Right ventricle myocardium superior (tissue), 1 donor: ENCODE measurements at regions not wholly inside any gene's neighbourhood (a gene's known extent, or its start where the extent isn't known, plus 50 kb on each side); places are given as distances from the start of the nearest gene placed in this dataset.

Experiments
- ATAC-seq: fragments of 200-7000 bp; cut with Tn5 transposase; one replicate; pipeline ENCODE4 v1.9.1; 2020; ENCODE audit warnings: mild to moderate bottlenecking; ENCODE audit not compliant: poor library complexity
- DNase-seq: peaks from one replicate; pipeline ENCODE4 v3.0.0-alpha.2; 2020
- intact Hi-C: fragments of 100-400 bp; cut with DNase I; formaldehyde crosslinking; loops from one replicate; pipeline ENCODE4 v1.11.2; 2022
- donor health status: DM: no; HTN: yes; CAD: no; lungs with severe emphysema.

DNA sequence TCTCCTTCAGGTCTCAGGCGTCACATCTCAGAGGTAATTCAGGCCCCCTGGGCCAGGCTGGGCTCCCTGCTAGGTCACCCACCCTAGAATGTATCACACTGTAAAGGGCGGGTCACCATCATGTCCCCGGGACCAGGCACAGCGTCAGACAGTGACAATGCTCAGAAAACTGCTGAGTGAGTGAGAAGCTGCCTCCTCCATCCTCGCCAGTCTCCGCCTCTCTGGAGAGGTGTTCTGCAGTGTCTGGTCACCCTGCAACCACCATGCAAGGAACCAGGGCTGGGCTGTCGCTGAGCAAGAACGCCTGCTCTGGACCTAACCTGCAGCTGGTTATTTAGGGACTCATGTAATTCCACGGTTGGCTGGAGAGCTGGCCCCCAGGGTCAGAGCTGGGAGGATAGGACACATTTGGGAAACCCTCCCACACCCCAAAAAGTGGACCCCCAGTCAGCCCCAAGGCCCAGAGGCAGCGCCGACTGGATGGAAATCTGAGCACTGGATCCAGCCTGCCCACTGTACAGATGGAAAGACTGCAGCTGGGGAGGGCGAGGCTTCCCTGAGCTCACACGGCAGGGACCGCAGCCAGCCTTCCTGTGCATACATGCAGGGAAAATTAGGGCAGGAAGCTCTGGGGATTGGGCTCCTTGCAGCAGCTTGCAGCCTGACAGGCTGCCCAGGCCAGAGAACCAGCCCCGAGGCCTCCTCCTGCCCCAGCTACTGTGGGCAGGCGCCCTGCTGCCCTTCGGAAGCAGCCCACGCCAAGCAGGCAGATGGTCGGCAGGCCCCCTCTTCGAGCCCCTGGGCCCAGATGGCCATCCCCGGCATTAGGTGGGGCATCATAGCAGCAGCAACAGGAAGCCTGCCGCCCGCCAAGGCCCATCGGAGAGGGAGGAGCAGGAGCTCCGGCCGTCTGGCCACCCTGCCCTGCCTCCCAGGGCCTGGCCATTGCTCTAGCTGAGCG is 105.4 kb upstream of the ZMIZ1 start:
- intact Hi-C loops, result no loop called here
- ATAC-seq (peak; percentile 32), DNase-seq (peak; percentile 63)

DNA sequence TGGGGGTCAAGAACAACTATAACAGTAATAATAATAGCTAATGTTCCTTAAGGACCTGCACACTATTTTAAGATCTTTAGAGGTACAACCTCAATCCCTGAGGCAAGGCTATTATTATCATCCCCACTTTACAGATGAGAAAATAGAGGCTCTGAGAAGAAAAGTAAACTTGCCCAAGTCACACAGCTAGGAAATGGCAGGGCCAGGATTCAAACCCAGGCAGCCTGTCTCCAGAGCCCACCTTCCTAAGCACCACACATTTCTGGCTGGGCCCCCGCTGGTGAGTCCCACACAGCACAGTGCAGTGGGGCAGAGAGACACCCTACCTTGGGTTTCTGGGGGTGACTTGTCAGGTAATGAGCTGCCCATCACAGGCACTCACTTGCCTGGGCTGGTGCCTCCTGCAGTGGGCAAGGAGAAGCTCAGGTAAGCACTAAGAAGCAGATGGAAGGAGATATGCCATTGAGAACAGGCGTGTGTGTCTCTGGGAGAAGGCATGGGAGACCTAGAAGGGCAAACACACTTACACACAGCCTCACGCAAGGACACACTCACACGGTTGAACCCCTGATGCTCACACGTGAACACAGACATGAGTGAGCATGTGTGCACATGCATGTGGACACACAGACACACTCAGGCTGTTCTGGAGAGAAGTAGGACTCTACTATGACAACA is 104.4 kb upstream of the ZMIZ1 start:
- ATAC-seq, result no peak
- intact Hi-C loops, result no loop called here
- DNase-seq, result peak; percentile 6

DNA sequence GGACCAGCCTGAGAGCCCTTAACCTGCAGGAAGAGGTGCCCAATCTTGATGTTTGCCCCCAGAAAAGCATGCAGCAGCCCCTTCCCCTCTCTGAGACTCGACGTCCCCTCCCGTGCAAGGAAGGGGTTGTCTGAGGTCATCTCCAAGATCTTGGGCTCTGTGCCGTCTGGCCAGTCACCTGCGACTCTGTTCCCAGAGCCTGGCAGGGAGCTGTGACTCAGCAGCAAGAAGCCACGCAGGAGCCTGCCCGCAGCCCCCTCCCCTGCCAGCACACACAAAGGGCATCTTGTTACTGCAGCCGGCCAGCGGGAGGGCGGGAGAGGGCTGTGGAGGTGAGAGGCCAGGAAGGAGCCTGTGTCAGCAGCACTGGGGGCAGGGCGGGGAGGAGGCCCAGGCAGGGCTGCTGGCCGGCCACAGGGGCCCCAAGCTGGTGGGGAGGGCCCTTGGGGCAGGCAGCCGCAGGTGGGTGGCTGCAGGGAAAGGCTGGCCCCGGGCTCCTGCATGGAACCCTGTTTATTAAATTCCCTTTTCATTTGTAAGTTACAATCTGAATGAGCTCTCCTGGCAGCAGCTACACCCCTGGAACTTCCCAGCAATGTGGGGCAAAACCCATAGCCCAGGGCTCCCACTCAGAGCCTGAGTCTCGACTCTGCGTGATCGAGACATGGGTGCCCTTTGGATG is 103.7 kb upstream of the ZMIZ1 start:
- ATAC-seq, result peak; percentile 34
- intact Hi-C loops, result no loop called here
- peak; percentile 47 for DNase-seq

DNA sequence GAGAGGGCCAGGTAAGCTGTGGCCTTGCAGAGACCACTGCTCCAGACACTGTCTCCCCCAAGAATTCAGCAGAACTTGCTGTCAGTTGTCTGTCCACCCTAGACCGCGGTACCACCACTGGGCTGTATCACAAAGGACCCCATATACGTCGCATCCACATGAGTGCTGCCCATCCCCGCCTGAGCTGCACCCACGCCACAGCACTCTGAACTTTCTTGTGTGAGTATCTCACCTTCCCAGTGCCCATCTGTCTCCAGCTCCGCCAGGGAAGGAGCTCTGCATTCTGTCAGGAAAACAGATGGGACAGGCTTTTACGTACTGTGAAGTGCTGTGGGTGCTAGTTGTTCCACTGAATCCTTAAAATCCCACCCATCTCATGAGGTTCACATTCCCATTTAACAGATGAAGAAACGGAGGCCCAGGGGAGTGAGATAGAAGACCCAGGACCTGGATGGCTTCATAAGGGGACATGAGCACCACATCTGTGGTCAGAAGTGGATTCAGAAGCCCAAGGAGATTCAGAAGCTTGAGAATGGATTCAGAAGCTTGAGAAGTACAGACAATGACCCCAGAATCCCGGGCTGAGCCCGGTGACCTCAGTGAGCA is 102.5 kb upstream of the ZMIZ1 start:
- peak; percentile 21 for DNase-seq
- intact Hi-C loops, result no loop called here
- no peak for ATAC-seq

DNA sequence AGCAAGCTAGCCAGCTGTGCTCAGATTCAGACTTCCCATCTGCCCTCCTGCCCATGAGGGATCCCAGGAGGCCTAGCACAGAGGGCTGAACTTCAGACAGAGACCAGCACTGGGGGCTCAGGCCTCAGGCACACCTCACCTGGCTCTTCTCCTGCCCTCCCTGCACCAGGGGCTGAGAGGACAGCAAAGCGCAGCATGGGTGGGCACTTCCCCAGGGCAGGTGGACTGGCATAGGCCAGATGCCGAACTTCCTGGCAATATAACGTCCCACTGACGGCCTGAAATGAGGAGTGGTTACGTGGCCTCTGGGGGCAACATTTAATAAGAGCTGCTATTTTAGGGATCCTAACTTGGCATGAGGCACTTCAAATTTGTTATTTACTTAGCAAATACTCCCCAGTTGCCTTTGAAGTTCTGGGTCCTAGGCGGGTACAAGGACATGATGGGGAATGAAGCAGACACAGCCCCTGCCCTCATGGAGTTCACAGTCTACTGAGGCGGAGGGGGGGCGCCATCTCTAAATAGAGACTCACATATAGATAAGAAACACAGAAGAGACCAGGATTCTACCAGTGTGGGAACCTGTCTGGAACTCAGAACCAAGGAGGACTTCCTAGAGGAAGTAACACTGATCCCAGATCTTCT is 101.8 kb upstream of the ZMIZ1 start:
- peak; percentile 17 for DNase-seq
- intact Hi-C loops, result no loop called here
- ATAC-seq, result no peak

DNA sequence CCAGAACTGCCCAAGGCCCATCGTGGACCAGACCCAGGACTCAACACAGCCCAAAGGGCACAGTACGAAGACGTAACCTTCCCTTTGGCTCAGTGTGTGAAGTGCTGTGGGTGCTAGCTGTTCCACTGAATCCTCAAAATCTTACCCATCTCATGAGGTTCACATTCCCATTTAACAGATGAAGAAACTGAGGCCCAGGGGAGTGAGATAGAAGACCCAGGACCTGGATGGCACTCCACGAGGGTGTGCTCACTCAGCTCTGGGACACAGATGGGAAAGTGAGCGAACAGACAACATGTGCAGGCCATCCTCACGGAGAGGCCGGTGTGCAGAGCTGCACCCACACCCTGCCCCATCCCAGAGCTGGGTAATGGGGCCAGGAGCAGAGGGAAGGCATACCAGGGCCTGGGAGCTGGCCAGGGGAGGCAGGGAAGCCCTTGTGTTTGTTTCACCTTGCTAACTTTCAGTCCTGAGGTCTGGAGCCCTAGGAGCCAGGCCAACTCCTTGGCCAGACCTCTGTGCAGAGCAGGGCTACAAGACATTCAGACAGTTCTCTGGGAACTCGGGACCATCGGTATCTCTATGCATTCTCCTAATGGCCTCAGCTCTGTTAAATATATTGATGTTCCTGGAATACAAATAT is 100.3 kb upstream of the ZMIZ1 start:
- DNase-seq, result no peak
- no peak for ATAC-seq
- intact Hi-C loops, result no loop called here

DNA sequence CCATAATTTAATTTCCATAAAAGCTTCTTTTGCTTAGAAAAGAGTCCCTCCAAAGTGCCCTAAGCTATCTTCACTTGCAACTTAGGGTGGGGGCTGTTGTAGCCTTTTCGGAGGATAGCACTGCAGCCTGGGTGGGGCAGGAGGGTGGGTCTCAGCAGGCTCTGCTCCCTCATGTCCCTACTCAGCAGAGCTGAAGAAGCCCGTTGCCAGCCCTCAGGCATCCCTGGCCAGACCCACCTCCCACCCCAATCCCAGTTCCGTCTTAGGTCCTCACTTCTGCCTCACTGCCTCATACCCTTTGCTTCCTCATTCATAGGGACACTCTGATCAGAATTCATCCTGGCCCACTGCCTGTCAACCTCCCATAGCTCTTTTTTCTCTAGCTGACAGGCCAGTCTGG is 99.8 kb upstream of the ZMIZ1 start:
- DNase-seq (no peak), ATAC-seq (no peak)
- intact Hi-C loops, result no loop called here

DNA sequence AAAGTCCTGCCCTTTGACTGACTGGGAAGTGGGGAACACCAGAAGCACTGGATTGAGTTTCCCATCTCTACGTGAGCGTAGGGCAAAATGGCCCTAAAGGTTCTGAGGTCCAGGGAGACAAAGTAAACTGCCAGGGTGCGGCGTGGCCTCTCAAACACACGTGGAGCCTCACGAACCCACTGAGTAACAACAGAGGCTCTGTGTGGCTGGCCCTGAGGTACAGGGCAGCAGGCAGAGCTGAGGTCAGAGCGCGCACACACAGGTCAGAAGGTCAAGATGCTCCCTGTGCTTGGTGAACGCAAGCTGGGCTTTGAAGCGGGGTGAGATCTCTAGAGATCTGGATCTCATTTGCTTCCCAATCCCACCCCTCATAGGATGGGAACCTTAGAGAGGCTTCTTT is 99.0 kb upstream of the ZMIZ1 start:
- intact Hi-C loops, result loop anchor here (5.0 kb wide), 1 partner anchor 98 kb away; the partner anchor contains the start of gene ZMIZ1
- no peak for ATAC-seq
- no peak for DNase-seq

DNA sequence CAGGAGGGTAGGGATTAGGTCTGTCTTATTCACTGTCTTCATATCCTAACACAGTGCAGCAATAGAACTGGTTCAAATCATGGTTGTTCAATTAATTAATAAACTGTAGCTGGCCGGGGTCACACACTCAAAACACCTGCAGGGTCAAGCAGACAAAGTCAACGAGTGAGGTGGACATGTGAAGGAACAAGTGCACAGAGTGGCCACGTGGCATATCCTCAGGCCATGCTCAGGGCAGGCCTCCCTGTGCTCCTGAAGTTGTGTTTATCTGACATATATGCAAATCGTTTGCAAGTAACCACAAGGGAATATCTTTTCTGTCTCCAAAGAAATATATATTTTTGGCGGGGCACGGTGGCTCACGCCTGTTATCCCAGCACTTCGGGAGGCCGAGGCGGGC is 98.5 kb upstream of the ZMIZ1 start:
- intact Hi-C loops, result loop anchor here (5.0 kb wide), 1 partner anchor 97 kb away; the partner anchor contains the start of gene ZMIZ1
- ATAC-seq (no peak), DNase-seq (no peak)

DNA sequence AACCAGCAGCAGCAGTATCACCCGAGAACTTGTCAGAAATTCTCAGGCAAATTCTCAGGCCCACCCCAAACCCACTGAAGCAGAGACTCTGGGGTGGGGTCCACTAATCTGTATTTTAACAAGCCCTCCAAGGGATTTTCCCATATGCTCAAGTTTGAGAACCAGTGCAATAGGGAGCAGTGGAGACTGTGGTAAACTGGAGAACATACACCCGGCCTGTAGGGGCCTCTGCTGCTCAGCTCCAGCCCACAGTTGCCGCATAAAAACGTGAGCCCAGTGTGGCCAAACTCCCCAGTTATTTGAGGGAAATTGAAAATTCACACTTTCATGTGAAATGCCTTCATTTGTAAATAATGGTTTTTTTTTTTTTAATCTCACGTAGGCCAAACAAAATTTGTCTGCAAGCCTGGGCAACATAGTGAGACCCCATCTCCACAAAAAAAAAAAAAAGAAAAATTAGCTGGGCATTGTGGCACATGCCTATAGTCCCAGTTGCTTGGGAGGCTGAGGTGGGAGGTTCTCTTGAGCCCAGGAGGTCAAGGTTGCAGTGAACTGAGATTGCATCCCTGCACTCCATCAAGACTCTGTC is 97.6 kb upstream of the ZMIZ1 start:
- no peak for DNase-seq

DNA sequence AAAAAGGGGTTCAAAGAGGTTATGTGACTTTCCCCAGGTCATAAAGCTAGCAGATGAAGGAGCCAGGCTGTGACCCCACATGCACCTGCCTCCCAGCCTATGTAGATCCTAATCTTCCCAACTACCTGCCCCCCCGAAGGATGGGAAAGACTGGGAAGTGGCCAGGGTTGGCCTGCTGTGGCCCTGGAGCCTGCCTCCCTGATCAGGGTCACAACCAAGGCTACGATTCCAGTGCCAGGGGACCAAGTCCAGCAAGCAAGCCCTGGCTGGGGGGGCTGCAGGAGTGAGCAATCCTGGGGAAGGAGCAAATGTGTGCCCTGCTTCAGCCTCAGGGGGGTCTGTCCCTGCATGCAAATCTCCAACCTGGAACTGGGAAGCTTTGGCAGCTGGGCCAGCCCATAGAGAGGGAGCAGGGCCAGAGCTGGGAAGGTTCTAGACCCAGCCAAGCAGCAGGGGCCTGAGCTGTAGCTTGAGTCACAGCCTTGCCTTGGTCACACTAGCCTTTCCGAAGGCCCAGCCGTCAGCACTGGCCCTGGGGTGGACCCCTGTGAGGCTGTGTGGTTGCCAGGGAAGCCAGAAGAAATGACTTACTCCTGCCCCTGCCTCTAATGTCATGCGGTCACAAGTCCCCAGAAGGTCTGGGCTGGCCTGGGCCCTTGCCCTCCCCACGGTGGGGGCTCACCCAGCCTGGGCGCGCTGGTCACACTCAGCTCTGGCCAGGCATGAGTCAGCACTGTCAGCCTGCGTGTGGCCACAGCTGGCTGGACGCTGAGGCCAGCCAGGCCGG is 96.4 kb upstream of the ZMIZ1 start:
- ATAC-seq, result peak; percentile 77
- peak; percentile 87 for DNase-seq
- intact Hi-C loops, result loop anchor here (5.0 kb wide), 1 partner anchor 95 kb away; the partner anchor contains the start of gene ZMIZ1

More for the DNA sequence above, 97.6 kb upstream of the ZMIZ1 start:
- intact Hi-C loops, result loop anchor here (5.0 kb wide), 1 partner anchor 96 kb away; the partner anchor contains the start of gene ZMIZ1
- ATAC-seq, result no peak

DNA sequence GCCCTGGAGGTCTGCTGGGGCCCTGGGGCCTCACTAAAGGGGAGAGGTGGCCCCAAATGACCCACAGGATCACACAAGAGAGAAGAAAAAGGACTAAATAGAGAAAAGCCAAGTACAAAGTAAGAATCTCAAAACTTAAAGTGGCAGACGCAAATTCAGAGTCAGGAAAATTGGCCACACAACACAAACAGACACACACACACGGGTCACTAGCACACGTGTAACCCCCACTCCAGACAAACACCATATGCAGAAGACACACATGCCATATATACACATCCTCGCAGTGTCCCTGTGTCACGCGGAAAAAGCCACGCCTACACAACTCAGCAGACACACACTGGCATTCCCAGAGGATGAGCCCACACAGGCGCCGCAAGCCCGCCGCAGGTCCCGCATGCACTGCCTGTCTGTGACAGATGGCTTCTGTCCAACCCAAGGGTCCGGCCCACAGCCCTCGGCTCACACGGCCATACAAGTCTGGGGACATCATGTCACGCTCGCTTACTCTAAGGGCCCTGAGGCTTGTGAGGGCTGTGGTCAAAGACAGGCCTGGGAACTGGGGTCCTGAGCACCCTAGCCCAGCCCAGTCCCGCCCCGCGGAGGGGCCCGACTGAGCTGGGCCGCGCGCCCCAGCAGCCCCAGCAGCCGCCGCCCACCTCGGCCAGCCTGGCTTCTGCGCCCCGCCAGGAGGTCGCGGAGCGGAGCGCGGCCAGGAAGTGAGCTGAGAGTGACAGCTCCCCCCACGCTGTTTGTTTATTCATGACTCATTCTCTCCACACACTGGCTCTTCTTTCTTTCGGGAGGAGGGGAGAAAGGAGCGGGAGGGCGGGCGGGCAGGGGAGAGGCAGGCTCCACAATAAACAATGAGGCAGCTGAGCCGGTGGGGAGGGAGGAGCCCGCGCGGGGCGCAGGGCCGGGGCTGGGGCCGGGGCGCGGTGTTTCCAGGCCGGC is 95.5 kb upstream of the ZMIZ1 start:
- DNase-seq, result peak; percentile 85
- ATAC-seq, result peak; percentile 77
- intact Hi-C loops, result loop anchor here (5.0 kb wide), 1 partner anchor 94 kb away; the partner anchor contains the start of gene ZMIZ1

DNA sequence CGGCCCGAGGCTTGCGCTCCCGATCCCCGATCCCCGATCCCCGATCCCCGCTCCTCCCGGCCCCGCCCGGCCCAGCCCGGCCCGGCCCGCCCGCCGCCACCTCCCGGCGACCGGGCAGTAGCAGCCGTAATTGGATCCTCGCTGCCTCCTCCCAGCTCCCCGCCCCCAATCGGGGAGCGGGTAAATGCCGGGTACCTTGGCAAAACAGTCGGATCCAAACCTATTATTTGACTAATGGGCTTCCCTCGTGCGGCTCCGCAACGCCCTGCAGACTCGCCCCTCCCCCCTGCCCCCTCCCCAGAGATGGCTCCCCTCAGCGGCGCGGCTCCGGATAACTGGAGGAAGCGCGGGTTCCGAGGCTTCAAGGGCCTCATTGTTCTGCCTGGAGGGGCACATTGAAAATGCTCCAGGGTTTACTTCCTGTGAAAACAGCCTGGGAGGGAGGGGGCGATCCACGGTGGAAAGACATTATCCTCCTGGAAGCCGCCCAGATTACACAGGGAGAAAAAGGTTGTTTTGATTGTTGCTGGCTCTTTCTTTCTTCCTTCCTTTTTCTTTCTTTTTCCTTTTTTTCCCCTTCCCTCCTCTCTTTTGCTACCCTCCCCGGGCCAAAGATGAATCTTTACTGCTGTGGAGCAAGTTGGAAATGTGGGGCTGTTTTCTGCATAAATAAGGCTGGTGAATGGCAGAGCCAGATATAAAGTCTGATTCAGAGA is 94.7 kb upstream of the ZMIZ1 start:
- ATAC-seq, result peak; percentile 73
- DNase-seq, result peak; percentile 86
- intact Hi-C loops, result loop anchor here (5.0 kb wide), 1 partner anchor 93 kb away; the partner anchor contains the start of gene ZMIZ1

DNA sequence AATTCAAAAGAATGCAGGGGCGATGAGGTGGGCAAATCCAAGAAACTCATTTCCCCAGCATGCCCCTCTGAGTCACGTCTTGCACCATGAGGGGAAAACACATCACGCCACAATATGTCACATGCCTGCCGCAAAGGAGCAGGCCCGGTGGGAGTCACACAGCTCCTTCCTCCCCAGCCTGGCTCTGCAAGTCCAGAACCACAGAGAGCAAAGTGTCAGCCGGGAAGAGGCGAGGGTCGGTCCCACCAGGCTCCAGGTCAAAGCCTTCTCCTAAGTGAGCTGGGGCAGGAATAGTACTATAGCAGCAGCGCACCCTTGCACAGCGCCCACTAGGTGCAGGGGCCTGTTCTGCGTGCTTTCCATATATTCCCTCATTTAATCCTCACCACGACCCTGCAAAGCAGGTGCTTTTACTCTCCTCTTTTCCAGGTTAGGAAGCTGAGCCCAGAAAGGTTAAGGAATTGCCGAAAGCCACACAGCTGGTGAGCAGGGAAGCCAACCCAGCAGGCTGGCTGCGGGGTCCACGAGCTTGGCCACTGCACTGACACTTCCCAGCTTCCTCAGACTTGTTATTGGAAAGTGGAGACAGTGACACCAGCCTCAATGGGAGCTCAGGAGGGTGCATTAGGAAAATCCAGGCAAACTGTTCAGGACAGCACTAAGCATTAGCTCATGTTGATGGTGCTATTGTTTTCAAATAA is 94.0 kb upstream of the ZMIZ1 start:
- ATAC-seq, result no peak
- intact Hi-C loops, result loop anchor here (5.0 kb wide), 1 partner anchor 93 kb away; the partner anchor contains the start of gene ZMIZ1

More for the DNA sequence above, 94.0 kb upstream of the ZMIZ1 start:
- DNase-seq, result peak; percentile 56
